LNCAP (cell line): ENCODE measurements at regions not wholly inside any gene's neighbourhood (a gene's known extent, or its start where the extent isn't known, plus 50 kb on each side); places are given as distances from the start of the nearest gene placed in this dataset.

ENCODE experiments used
- TF ChIP-seq, protein P1 (sequence below): fragments of 450-650 bp; IDR thresholded peaks from 2 replicates; pipeline ENCODE4 v1.5.1; 2017; ENCODE audit warnings: mild to moderate bottlenecking

GRCh38 chr2:228589115-228589514, 407.6 kb upstream of the SPHKAP start:
- TF ChIP-seq, protein P1, sequence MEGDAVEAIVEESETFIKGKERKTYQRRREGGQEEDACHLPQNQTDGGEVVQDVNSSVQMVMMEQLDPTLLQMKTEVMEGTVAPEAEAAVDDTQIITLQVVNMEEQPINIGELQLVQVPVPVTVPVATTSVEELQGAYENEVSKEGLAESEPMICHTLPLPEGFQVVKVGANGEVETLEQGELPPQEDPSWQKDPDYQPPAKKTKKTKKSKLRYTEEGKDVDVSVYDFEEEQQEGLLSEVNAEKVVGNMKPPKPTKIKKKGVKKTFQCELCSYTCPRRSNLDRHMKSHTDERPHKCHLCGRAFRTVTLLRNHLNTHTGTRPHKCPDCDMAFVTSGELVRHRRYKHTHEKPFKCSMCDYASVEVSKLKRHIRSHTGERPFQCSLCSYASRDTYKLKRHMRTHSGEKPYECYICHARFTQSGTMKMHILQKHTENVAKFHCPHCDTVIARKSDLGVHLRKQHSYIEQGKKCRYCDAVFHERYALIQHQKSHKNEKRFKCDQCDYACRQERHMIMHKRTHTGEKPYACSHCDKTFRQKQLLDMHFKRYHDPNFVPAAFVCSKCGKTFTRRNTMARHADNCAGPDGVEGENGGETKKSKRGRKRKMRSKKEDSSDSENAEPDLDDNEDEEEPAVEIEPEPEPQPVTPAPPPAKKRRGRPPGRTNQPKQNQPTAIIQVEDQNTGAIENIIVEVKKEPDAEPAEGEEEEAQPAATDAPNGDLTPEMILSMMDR: no peak

GRCh38 chr2:228581731-228582130, 400.2 kb upstream of the SPHKAP start:
- TF ChIP-seq, protein P1: no peak

DNA sequence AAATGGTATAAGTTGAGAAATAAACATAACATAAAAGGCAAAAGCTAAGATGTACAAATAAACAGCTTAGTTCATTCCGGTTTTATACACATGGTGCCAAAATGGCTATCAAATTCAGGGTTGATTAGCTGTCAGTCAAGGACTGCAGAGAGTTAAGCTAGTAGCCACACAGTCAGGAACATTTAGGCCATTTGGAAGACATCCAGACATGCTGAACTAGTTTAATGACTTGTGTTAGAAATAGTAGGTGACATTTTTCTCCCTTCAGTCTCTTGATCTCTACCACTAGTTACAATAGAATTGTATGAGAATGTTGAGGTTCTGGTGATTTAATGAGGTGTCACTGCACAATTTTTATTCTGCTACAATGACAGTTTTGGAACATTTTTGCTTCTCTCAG, 394.4 kb upstream of the SPHKAP start:
- TF ChIP-seq, protein P1: no peak

DNA sequence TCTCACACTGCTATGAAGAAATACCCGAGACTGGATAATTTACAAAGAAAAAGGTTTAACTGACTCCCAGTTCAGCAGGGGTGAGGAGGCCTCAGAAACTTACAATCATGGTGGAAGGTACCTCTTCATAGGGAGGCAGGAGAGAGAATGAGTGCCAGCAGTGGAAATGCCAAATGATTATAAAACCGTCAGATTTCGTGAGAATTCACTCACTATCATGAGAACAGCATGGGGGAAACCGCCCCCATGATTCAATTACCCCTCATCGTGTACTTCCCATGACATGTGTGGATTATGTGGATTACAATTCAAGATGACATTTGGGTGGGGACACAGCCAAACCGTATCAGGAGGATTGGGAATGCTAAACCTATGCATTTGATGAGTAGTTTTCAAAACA, 380.3 kb upstream of the SPHKAP start:
- TF ChIP-seq, protein P1: no peak

- TF ChIP-seq, protein P1: no peak
Measured at GRCh38 chr2:228559774-228560415, 378.4 kb upstream of the SPHKAP start.

DNA sequence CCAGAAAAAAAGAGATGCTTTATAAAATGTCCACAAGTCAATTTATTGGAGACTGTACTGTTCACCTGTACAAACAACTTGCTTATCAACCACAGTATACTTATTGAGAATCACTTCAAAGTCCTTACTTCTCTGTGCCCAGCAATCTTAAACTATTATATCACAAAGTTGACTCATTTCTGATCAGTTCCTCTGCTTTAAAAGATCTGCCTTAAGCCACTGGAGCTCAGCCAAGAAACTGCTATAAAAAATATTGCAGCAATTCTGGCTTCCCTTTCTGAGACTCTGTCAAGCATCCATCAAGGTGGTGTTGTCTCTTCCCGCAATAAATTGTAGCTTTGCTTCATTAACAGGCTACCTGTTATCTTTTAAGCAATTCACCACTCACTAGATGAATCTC, 375.2 kb upstream of the SPHKAP start:
- TF ChIP-seq, protein P1: no peak

GRCh38 chr2:228549441-228550007, 368.0 kb upstream of the SPHKAP start:
- TF ChIP-seq, protein P1: no peak
